Mesenchymal stem cell (in vitro differentiated cells and primary cell): ENCODE measurements at regions not wholly inside any gene's neighbourhood (a gene's known extent, or its start where the extent isn't known, plus 50 kb on each side); places are given as distances from the start of the nearest gene placed in this dataset.

Experiments used
- DNase-seq: peaks from one replicate; pipeline ENCODE4 v3.0.0-alpha.2; 2013
- H2AFZ ChIP-seq: one replicate; pipeline ENCODE4 v1.6.1; 2013; ENCODE audit warnings: low read depth, mild to moderate bottlenecking, control low read depth, inconsistent platforms, low read length, moderate library complexity
- H2AK5ac ChIP-seq: 2 replicates; pipeline ENCODE4 v1.6.1; 2013; ENCODE audit warnings: low read length, moderate library complexity, mild to moderate bottlenecking, inconsistent platforms; ENCODE audit not compliant: severe bottlenecking
- H2BK120ac ChIP-seq: one replicate; pipeline ENCODE4 v1.6.1; 2013; ENCODE audit warnings: low read depth, mild to moderate bottlenecking, inconsistent platforms, low read length, moderate library complexity
- H2BK12ac ChIP-seq, 2 experiments: one replicate each; pipeline ENCODE4 v1.6.1; 2013; ENCODE audit warnings: inconsistent platforms in 2 of 2, low read length in 2 of 2, mild to moderate bottlenecking in 2 of 2, moderate library complexity in 2 of 2, control low read depth in 1 of 2
- H2BK15ac ChIP-seq: one replicate; pipeline ENCODE4 v1.6.1; 2013; ENCODE audit warnings: mild to moderate bottlenecking, low read depth, inconsistent platforms; ENCODE audit not compliant: poor library complexity, severe bottlenecking
- H2BK5ac ChIP-seq: 2 replicates; pipeline ENCODE4 v1.6.1; 2013; ENCODE audit warnings: low read depth, mild to moderate bottlenecking, low read length, control low read depth, inconsistent platforms; ENCODE audit not compliant: poor library complexity, severe bottlenecking
- H3K14ac ChIP-seq, 2 experiments: one replicate each; pipeline ENCODE4 v1.6.1; 2013; ENCODE audit warnings: inconsistent platforms in 2 of 2, low read length in 2 of 2, control low read depth in 1 of 2, mild to moderate bottlenecking in 1 of 2, moderate library complexity in 1 of 2
- H3K18ac ChIP-seq, 2 experiments: one replicate each; pipeline ENCODE4 v1.6.1; 2013; ENCODE audit warnings: inconsistent platforms in 2 of 2, low read length in 2 of 2, control low read depth in 1 of 2, low read depth in 1 of 2, mild to moderate bottlenecking in 1 of 2
- H3K23ac ChIP-seq, 2 experiments: one replicate each; pipeline ENCODE4 v1.6.1; 2013; ENCODE audit warnings: inconsistent platforms in 2 of 2, low read length in 2 of 2, mild to moderate bottlenecking in 2 of 2, moderate library complexity in 2 of 2, control low read depth in 1 of 2
- H3K27ac ChIP-seq: 2 replicates; pipeline ENCODE4 v1.5.1; 2013; ENCODE audit warnings: mild to moderate bottlenecking, moderate library complexity, low read length, control low read depth, inconsistent platforms; ENCODE audit not compliant: poor library complexity, severe bottlenecking
- H3K27me3 ChIP-seq, 2 experiments: 2 replicates each; pipeline versions ENCODE4 v1.6.1 to v1.7.0; 2013; ENCODE audit warnings: low read length in 2 of 2, mild to moderate bottlenecking in 2 of 2, moderate library complexity in 2 of 2, control low read depth in 1 of 2, inconsistent platforms in 1 of 2; ENCODE audit not compliant: control insufficient read depth in 1 of 2, insufficient read depth in 1 of 2
- H3K36me3 ChIP-seq, 2 experiments: 2 replicates each; pipeline versions ENCODE4 v1.6.1 to v1.7.0; 2013; ENCODE audit warnings: low read length in 2 of 2, control low read depth in 1 of 2, inconsistent platforms in 1 of 2, low read depth in 1 of 2, mild to moderate bottlenecking in 1 of 2; ENCODE audit not compliant: insufficient read depth in 2 of 2, control insufficient read depth in 1 of 2
- H3K4ac ChIP-seq, 2 experiments: one replicate each; pipeline ENCODE4 v1.6.1; 2013; ENCODE audit warnings: inconsistent platforms in 2 of 2, low read length in 2 of 2, mild to moderate bottlenecking in 2 of 2, moderate library complexity in 2 of 2, control low read depth in 1 of 2, low read depth in 1 of 2
- H3K4me1 ChIP-seq: 2 replicates; pipeline ENCODE4 v1.6.1; 2013; ENCODE audit warnings: low read depth, low read length, control low read depth; ENCODE audit not compliant: control insufficient read depth, insufficient read depth
- H3K4me2 ChIP-seq: 2 replicates; pipeline ENCODE4 v1.6.1; 2013; ENCODE audit warnings: low read length, mild to moderate bottlenecking, inconsistent platforms; ENCODE audit not compliant: poor library complexity, severe bottlenecking
- H3K4me3 ChIP-seq, 2 experiments: 2 replicates each; pipeline versions ENCODE4 v1.5.1 to v1.7.0; 2013; ENCODE audit warnings: low read length in 2 of 2, mild to moderate bottlenecking in 2 of 2, control low read depth in 1 of 2, low read depth in 1 of 2; ENCODE audit not compliant: insufficient read depth in 1 of 2
- H3K79me1 ChIP-seq: replicated peaks from 2 replicates; pipeline ENCODE4 v1.6.1; 2013; ENCODE audit warnings: mild to moderate bottlenecking, control low read depth, low read length, inconsistent platforms; ENCODE audit not compliant: poor library complexity, severe bottlenecking
- H3K9ac ChIP-seq: 2 replicates; pipeline ENCODE4 v1.7.0; 2013; ENCODE audit warnings: mild to moderate bottlenecking, low read length, moderate library complexity
- H3K9me3 ChIP-seq: 2 replicates; pipeline ENCODE4 v1.7.0; 2013; ENCODE audit warnings: mild to moderate bottlenecking, low read length; ENCODE audit not compliant: control insufficient read depth
- H4K8ac ChIP-seq: one replicate; pipeline ENCODE4 v1.6.1; 2013; ENCODE audit warnings: inconsistent platforms, mild to moderate bottlenecking, low read length, moderate library complexity
- H4K91ac ChIP-seq: one replicate; pipeline ENCODE4 v1.6.1; 2013; ENCODE audit warnings: mild to moderate bottlenecking, low read length, inconsistent platforms
- WGBS: methylation state at CpG from one replicate; pipeline ENCODE4 v1.1.7; 2013; ENCODE audit warnings: mixed read lengths; 5-methylcytosine and 5-hydroxymethylcytosine counted together

DNA sequence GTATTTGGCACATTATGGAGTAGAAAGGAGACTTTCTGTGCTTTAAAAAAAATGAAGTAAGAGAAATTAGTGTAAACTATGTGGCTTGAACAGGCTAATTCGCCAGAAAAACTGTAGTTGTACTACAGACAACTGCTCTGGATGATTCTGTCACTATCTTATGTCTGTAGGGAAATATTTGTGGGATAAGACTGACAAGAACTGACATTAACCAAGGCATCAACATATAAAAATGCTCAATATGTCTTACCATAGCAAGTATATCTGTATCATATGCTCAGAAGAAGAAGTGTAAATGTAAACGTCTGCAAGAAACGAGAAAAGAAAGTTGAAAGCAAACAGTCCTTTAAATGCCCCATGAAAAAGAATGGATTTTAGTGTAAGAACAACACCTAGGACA is 1545.0 kb downstream of the CDH8 start:
- H3K4me1 ChIP-seq, result no peaks in the 10 kb centered on the region
- no peak overlapping the region for H2BK12ac ChIP-seq
- H3K36me3 ChIP-seq, result no peaks in the 10 kb centered on the region
- H3K27me3 ChIP-seq, result no peaks in the 10 kb centered on the region
- no peak overlapping the region for H3K4me3 ChIP-seq
- H4K91ac ChIP-seq, result no peak overlapping the region
- H3K9ac ChIP-seq, result no peak overlapping the region
- no peak overlapping the region for H2BK5ac ChIP-seq
- no peak overlapping the region for H2AK5ac ChIP-seq
- no peak overlapping the region for H3K4ac ChIP-seq
- H3K18ac ChIP-seq, result no peak overlapping the region
- no peak overlapping the region for H4K8ac ChIP-seq
- no peaks in the 10 kb centered on the region for H3K9me3 ChIP-seq
- H3K4me2 ChIP-seq, result no peak overlapping the region
- no peak overlapping the region for H3K14ac ChIP-seq
- no peak overlapping the region for H2BK120ac ChIP-seq
- no peaks in the 10 kb centered on the region for H3K79me1 ChIP-seq
- H3K23ac ChIP-seq, result no peak overlapping the region
- H2AFZ ChIP-seq, result no peak overlapping the region
- H2BK15ac ChIP-seq, result no peak overlapping the region
- no peak overlapping the region for H3K27ac ChIP-seq
- 29% methylated on average over 1 of the region's 3 CpGs for WGBS
- DNase-seq, result no peak

GRCh38 chr16:60485872-60486489 is 1550.3 kb downstream of the CDH8 start:
- Histone ChIP-seq H4K91ac (no peak overlapping the region), H3K9me3 (no peaks in the 10 kb centered on the region), H2BK15ac (no peak overlapping the region), H3K9ac (no peak overlapping the region), H3K4me2 (no peak overlapping the region), H2AFZ (no peak overlapping the region), H2BK120ac (no peak overlapping the region), H3K4me3 (no peak overlapping the region), H2AK5ac (no peak overlapping the region), H3K27me3 (no peaks in the 10 kb centered on the region), H3K4me1 (no peaks in the 10 kb centered on the region), H2BK5ac (no peak overlapping the region), H3K4ac (no peak overlapping the region), H3K27ac (no peak overlapping the region), H3K79me1 (no peaks in the 10 kb centered on the region), H3K18ac (no peak overlapping the region), H4K8ac (no peak overlapping the region), H3K14ac (no peak overlapping the region), H3K36me3 (no peaks in the 10 kb centered on the region), H2BK12ac (no peak overlapping the region), H3K23ac (no peak overlapping the region)
- no peak for DNase-seq
- 56% methylated on average over 1 of the region's 1 CpG for WGBS

DNA sequence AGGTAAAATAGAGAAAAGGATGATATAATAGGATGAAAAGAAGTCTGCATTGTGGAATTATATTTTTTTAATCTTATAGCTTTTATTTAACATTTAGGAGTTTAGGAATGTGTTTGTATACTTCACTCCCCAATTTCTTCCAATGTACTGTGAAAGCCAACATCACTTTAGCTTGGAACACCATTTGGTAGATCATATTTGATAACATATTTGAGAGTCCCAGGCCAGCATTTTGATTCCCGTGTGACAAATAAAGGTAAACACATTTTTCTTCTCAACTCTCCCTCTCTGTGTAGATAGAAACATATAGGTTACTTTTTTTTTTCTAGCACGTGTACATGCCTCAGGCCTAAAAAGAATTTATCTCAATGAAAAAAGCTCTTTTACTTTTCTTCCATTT is 1551.3 kb downstream of the CDH8 start:
- WGBS, result 59% methylated on average over 2 of the region's 2 CpGs
- H2AFZ ChIP-seq, result no peak overlapping the region

DNA sequence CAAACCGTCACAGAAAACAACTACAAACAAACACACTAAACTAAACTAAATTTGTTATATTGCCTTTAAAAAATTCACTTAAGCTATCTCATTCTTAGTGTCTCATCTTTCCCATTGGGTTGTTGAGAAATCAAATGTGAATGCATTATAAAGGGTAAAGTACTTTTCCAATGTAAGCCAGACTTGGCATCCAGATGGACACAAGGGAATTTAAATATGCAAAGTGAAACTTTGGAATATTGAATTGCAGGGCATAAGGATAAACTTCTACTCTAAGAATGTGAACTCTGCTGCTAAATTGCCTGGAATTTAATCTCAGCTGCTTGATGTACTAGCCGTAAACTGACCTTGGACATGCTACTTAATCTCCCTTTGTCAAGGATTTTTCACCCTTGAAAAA is 1554.6 kb downstream of the CDH8 start:
- H3K23ac ChIP-seq, result no peak overlapping the region
- no peak overlapping the region for H3K27ac ChIP-seq
- no peaks in the 10 kb centered on the region for H3K27me3 ChIP-seq
- H2BK120ac ChIP-seq, result no peak overlapping the region
- no peak overlapping the region for H2BK12ac ChIP-seq
- H3K9ac ChIP-seq, result no peak overlapping the region
- WGBS, result 100% methylated on average over 1 of the region's 2 CpGs
- no peaks in the 10 kb centered on the region for H3K9me3 ChIP-seq
- no peak overlapping the region for H4K91ac ChIP-seq
- H3K18ac ChIP-seq, result no peak overlapping the region
- no peak overlapping the region for H4K8ac ChIP-seq
- H2AFZ ChIP-seq, result no peak overlapping the region
- no peak overlapping the region for H2BK5ac ChIP-seq
- no peak overlapping the region for H3K4me2 ChIP-seq
- H3K14ac ChIP-seq, result no peak overlapping the region
- H3K79me1 ChIP-seq, result no peaks in the 10 kb centered on the region
- no peak overlapping the region for H2BK15ac ChIP-seq
- H3K36me3 ChIP-seq, result no peaks in the 10 kb centered on the region
- no peak overlapping the region for H3K4ac ChIP-seq
- H3K4me3 ChIP-seq, result no peak overlapping the region
- H2AK5ac ChIP-seq, result no peak overlapping the region
- no peaks in the 10 kb centered on the region for H3K4me1 ChIP-seq
- DNase-seq, result no peak

More for the DNA sequence above, 1551.3 kb downstream of the CDH8 start:
- H4K91ac ChIP-seq, result no peak overlapping the region
- H3K18ac ChIP-seq, result no peak overlapping the region
- H3K4me3 ChIP-seq, result no peak overlapping the region
- H2BK12ac ChIP-seq, result no peak overlapping the region
- no peak overlapping the region for H3K9ac ChIP-seq
- H2AK5ac ChIP-seq, result no peak overlapping the region
- DNase-seq, result no peak
- no peaks in the 10 kb centered on the region for H3K36me3 ChIP-seq
- no peak overlapping the region for H3K14ac ChIP-seq
- no peak overlapping the region for H2BK120ac ChIP-seq
- no peak overlapping the region for H2BK5ac ChIP-seq
- no peak overlapping the region for H4K8ac ChIP-seq
- no peaks in the 10 kb centered on the region for H3K79me1 ChIP-seq
- no peak overlapping the region for H3K4ac ChIP-seq
- H3K23ac ChIP-seq, result no peak overlapping the region
- H2BK15ac ChIP-seq, result no peak overlapping the region
- no peaks in the 10 kb centered on the region for H3K27me3 ChIP-seq
- no peak overlapping the region for H3K27ac ChIP-seq
- H3K4me1 ChIP-seq, result no peaks in the 10 kb centered on the region
- H3K9me3 ChIP-seq, result no peaks in the 10 kb centered on the region
- H3K4me2 ChIP-seq, result no peak overlapping the region
